Transverse colon (tissue), 4 donors: ENCODE measurements at regions not wholly inside any gene's neighbourhood (a gene's known extent, or its start where the extent isn't known, plus 50 kb on each side); places are given as distances from the start of the nearest gene placed in this dataset.

ENCODE experiments used
- DNase-seq: peaks from one replicate; pipeline ENCODE4 v3.0.0-alpha.2; 2019
- H3K27ac ChIP-seq, 4 donors: fragments of 200-600 bp; sonication (generic); 2 replicates each; pipeline ENCODE4 v1.5.1; 2016 to 2018; ENCODE audit warnings: inconsistent platforms in 4 of 4
- H3K27me3 ChIP-seq: fragments of 200-600 bp; sonication (generic); 2 replicates; pipeline ENCODE4 v1.5.1; 2017; ENCODE audit warnings: inconsistent platforms
- H3K36me3 ChIP-seq, 4 donors: fragments of 200-600 bp; sonication (generic); 2 replicates each; pipeline ENCODE4 v1.5.1; 2017 to 2019; ENCODE audit warnings: inconsistent platforms in 4 of 4
- H3K4me1 ChIP-seq, 4 donors: fragments of 200-600 bp; sonication (generic); 2 replicates each; pipeline ENCODE4 v1.5.1; 2017 to 2020; ENCODE audit warnings: inconsistent platforms in 4 of 4
- H3K4me3 ChIP-seq, 4 donors: fragments of 200-600 bp; sonication (generic); 1 replicate in 1 of 4; 2 replicates in 3 of 4; pipeline versions ENCODE4 v1.5.1 to v1.6.1; 2017 to 2019; ENCODE audit warnings: inconsistent platforms in 4 of 4
- H3K9me3 ChIP-seq, 2 donors: fragments of 200-600 bp; sonication (generic); 2 replicates each; pipeline ENCODE4 v1.5.1; 2017 to 2019; ENCODE audit warnings: inconsistent platforms in 2 of 2
- CTCF ChIP-seq, 5 experiments: fragments of 200-600 bp in 3 of 5; fragments of 450-650 bp in 2 of 5; sonication (generic) in 3 of 5; IDR thresholded peaks; 1 replicate in 2 of 5; 2 replicates in 3 of 5; pipeline ENCODE4 v1.5.1; 2016 to 2017; ENCODE audit warnings: antibody characterized with exemption in 5 of 5, inconsistent platforms in 3 of 5, mild to moderate bottlenecking in 2 of 5, moderate library complexity in 1 of 5
- EP300 ChIP-seq: sonication (generic); formaldehyde crosslinking; IDR thresholded peaks from one replicate; pipeline ENCODE4 v1.6.1; 2017; ENCODE audit warnings: antibody characterized with exemption, low read depth
- POLR2A ChIP-seq: fragments of 450-650 bp; IDR thresholded peaks from one replicate; pipeline ENCODE4 v1.6.1; 2016; ENCODE audit warnings: antibody characterized with exemption, mild to moderate bottlenecking, moderate library complexity
- POLR2AphosphoS5 ChIP-seq, 3 donors: sonication (generic); formaldehyde crosslinking; IDR thresholded peaks; one replicate each; pipeline ENCODE4 v1.6.1; 2016; ENCODE audit warnings: antibody characterized with exemption in 3 of 3
- WGBS, 2 donors: methylation state at CpG; one replicate each; pipeline ENCODE4 v1.1.5; 2018; ENCODE audit warnings: low coverage in 1 of 2; 5-methylcytosine and 5-hydroxymethylcytosine counted together
- in situ Hi-C, 4 donors: fragments of 200-750 bp; cut with MboI; loops; one replicate each; pipeline versions ENCODE4 v1.15.0 to v1.15.1; 2017; ENCODE audit warnings: low sequenced_read_pairs in 3 of 4, low pct_ligation_motif_present in 1 of 4, low pct_unique_long_range_greater_than_20kb in 1 of 4
- intact Hi-C: fragments of 100-400 bp; cut with DNase I; formaldehyde crosslinking; loops from one replicate; pipeline ENCODE4 v1.15.1; 2023; ENCODE audit warnings: low total_unique reads

- H3K27ac ChIP-seq: no peak overlapping the region
- no peaks in the 10 kb centered on the region for H3K4me1 ChIP-seq
- 86% methylated on average over 6 of the region's 6 CpGs; no CpG with 5 or more reads in 1 of the 2 donors for WGBS, 2 donors
- in situ Hi-C loops (no loop called here), intact Hi-C loops (no loop called here)
- no peak for TF ChIP-seq POLR2A
- TF ChIP-seq CTCF (IDR thresholded peaks at IDR 0.05): no peak
- no peak for TF ChIP-seq POLR2AphosphoS5 (IDR thresholded peaks at IDR 0.05)
- no peak for TF ChIP-seq EP300
- no peaks in the 10 kb centered on the region for H3K36me3 ChIP-seq
- H3K9me3 ChIP-seq: no peaks in the 10 kb centered on the region
- no peaks in the 10 kb centered on the region for H3K27me3 ChIP-seq
- no peak overlapping the region for H3K4me3 ChIP-seq
- DNase-seq: no peak
Measured at GRCh38 chr12:131403676-131404075, 307.2 kb upstream of the SFSWAP start.

GRCh38 chr12:131404705-131405104 lies 306.2 kb upstream of the SFSWAP start:
- H3K36me3 ChIP-seq: no peaks in the 10 kb centered on the region
- intact Hi-C loops (no loop called here), in situ Hi-C loops (no loop called here)
- no peak overlapping the region for H3K4me3 ChIP-seq
- H3K27ac ChIP-seq: no peak overlapping the region
- no peak for TF ChIP-seq POLR2AphosphoS5 (IDR thresholded peaks at IDR 0.05)
- TF ChIP-seq EP300: no peak
- TF ChIP-seq POLR2A: no peak
- TF ChIP-seq CTCF (IDR thresholded peaks at IDR 0.05): no peak
- H3K27me3 ChIP-seq: no peaks in the 10 kb centered on the region
- 86 to 89% methylated on average over 3 of the region's 3 CpGs for WGBS, 2 donors
- H3K9me3 ChIP-seq: no peaks in the 10 kb centered on the region
- DNase-seq: no peak
- H3K4me1 ChIP-seq: no peaks in the 10 kb centered on the region

- intact Hi-C loops: no loop called here
- TF ChIP-seq POLR2A: no peak
- no peak for TF ChIP-seq CTCF (IDR thresholded peaks at IDR 0.05)
- TF ChIP-seq POLR2AphosphoS5 (IDR thresholded peaks at IDR 0.05): no peak
- no peak for TF ChIP-seq EP300
- no peak for DNase-seq
- no peaks in the 10 kb centered on the region for H3K27me3 ChIP-seq
- no peak overlapping the region for H3K4me3 ChIP-seq
- no peaks in the 10 kb centered on the region for H3K9me3 ChIP-seq
- 54 to 100% methylated on average over 1 to 15 of the region's 15 CpGs for WGBS, 2 donors
- H3K27ac ChIP-seq: no peak overlapping the region
- in situ Hi-C loops: no loop called here
- H3K36me3 ChIP-seq: no peaks in the 10 kb centered on the region
- no peaks in the 10 kb centered on the region for H3K4me1 ChIP-seq
Measured at GRCh38 chr12:131407221-131408035, 303.5 kb upstream of the SFSWAP start.

GRCh38 chr12:131408036-131408365 lies 302.9 kb upstream of the SFSWAP start:
- in situ Hi-C loops: no loop called here
- 86% methylated on average over 6 of the region's 6 CpGs; no CpG with 5 or more reads in 1 of the 2 donors for WGBS, 2 donors
- DNase-seq: no peak
- H3K27me3 ChIP-seq: no peaks in the 10 kb centered on the region
- no peaks in the 10 kb centered on the region for H3K36me3 ChIP-seq
- no peak overlapping the region for H3K27ac ChIP-seq
- no peaks in the 10 kb centered on the region for H3K9me3 ChIP-seq
- intact Hi-C loops: no loop called here
- H3K4me1 ChIP-seq: no peaks in the 10 kb centered on the region
- TF ChIP-seq EP300 (no peak), POLR2AphosphoS5 (IDR thresholded peaks at IDR 0.05) (no peak), POLR2A (no peak), CTCF (IDR thresholded peaks at IDR 0.05) (no peak)
- H3K4me3 ChIP-seq: no peak overlapping the region
